ENCODE measurements at regions not wholly inside any gene's neighbourhood (a gene's known extent, or its start where the extent isn't known, plus 50 kb on each side); places are given as distances from the start of the nearest gene placed in this dataset.

DNA sequence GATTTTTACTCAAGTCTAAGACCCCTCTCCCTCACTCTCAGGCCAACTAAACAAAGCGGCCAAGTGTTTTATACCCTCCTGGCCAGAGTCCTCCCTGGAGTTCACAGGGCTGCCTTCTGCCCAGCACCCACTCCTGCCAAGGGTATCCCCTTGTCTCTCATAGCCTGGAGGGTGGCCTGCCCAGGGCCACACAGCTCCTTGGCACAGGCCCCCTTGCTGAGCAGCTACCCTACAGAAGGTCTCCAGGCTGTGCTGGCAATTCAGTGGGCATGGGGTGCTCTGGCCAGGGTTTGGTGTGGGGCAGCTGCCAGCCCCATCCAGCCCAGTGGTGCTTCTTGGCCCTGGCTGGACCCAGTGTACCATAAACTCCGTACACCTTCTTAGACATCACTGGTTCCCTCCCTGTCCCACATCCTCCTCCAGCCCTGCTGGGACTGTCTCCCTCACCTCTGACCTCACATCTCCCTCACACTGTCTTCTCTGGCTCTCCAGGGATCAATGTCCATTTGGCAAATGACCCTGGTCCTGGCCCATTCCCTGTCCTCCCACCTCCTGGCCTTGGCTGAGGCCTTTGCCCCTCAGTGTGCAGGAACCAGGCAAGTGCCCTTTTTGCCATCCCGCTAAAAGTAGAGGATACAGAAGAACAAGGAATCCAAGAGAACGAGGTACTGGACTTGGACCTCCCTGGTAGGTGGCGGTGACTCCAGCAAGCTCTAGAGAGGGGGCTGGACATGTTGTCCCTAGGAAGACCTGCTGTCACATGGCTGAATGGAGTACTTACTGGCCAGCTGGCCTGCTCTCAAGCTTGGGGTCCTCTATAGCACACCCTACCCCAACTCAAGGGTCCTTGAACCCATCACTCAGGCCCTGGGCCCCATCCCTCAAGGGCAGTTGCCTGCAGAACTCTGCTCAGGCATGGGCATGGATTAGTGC lies 50.0 kb upstream of the TRPM1 start:
- no peak for DNase-seq

DNA sequence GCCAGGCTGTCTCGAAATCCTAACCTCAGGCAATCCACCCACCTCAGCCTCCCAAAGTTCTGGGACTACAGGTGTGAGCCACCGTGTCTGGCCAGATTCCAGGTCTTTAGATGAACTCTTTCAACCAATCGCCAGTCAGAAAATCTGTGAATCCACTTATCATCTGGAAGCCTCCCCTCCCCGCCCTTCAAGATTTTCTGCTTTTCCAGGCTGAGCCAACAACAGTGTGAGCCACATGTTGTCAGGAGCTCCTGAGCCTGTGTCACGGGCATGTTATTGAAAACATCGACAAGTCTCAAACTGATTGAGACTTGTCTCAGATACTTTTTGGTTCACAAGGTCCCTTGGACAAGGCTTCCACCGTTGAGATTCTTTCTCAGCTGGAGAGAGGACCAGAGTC lies 52.0 kb upstream of the TRPM1 start:
- no peak for DNase-seq

- no peak for DNase-seq
Observed at GRCh38 chr15:31155151-31155550, 53.6 kb upstream of the TRPM1 start.

- DNase-seq, result no peak
Observed at GRCh38 chr15:31156226-31156625, 54.7 kb upstream of the TRPM1 start.

- DNase-seq, result no peak
Observed at GRCh38 chr15:31156808-31157207, 55.3 kb upstream of the TRPM1 start.

GRCh38 chr15:31157644-31158069 lies 56.1 kb upstream of the TRPM1 start:
- no peak for DNase-seq

GRCh38 chr15:31158858-31159569 lies 57.5 kb upstream of the TRPM1 start:
- DNase-seq, result no peak

GRCh38 chr15:31159837-31160236 lies 58.3 kb upstream of the TRPM1 start:
- DNase-seq, result no peak

- no peak for DNase-seq
Observed at GRCh38 chr15:31160297-31160696, 58.8 kb upstream of the TRPM1 start.

DNA sequence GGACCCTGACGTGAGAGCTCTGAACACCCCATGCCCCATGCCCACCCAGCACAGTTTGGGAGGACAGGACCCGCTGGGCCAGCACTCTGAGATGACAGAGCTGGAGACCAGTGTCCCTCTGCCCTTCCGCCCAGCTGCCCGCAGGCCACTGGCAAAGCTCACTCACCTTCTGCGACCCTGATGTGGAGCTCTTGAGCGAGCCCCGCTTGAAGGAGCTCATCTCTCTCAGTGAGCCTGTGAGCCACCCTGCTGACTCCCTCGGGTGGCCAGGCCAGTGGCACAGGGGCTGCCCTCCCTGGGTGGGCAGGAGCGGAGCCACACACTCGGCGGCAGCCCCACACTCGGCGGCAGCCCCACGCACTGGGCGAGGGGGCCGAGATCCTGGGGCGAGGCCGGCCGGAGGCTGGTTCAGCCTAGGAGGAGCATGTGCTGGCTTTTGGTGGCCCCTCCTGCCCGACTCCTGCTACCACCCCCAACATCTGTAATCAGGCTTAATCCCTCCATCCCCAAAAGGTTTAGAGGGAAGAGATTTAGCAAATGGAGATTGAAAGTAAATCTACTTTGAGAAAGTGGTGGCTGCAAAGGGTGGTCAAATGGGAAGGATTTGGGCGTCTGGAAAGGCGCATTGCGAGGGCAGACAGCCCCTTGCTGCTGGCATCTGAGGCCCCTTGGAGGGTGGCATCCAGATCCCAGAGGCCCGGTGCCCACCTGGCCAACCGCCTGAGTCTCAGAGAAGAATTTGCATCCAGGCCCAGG lies 59.4 kb upstream of the TRPM1 start:
- no peak for DNase-seq

- no peak for DNase-seq
Observed at GRCh38 chr15:31161951-31162350, 60.4 kb upstream of the TRPM1 start.

- no peak for DNase-seq
Observed at GRCh38 chr15:31162721-31163510, 61.4 kb upstream of the TRPM1 start.

GRCh38 chr15:31163769-31164572 lies 62.4 kb upstream of the TRPM1 start:
- DNase-seq, result no peak

- DNase-seq, result no peak
Observed at GRCh38 chr15:31164573-31164912, 63.0 kb upstream of the TRPM1 start.

GRCh38 chr15:31169558-31169957 lies 68.0 kb upstream of the TRPM1 start:
- no peak for DNase-seq

- no peak for DNase-seq
Observed at GRCh38 chr15:31171731-31172130, 70.2 kb upstream of the TRPM1 start.

DNA sequence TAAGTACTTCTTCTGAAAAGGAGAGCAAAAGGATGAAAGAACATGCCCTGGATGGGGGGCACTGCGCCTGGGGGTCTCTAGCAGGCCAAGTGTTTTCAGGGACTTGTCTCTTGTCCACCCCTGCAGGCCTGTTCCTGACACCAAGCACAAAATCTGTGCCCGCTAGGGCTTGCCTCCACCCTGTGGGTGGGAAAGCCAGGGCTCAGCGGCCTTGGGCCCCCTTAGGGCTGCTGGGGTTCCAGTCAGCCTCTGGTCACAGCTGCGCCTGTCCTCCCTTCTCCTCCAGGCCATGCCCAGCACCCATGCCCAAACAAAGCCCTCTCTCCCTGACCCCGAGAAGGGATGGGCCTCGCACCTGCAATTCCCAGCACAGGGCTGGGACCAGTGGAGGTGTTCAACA lies 71.1 kb upstream of the TRPM1 start:
- no peak for DNase-seq

DNA sequence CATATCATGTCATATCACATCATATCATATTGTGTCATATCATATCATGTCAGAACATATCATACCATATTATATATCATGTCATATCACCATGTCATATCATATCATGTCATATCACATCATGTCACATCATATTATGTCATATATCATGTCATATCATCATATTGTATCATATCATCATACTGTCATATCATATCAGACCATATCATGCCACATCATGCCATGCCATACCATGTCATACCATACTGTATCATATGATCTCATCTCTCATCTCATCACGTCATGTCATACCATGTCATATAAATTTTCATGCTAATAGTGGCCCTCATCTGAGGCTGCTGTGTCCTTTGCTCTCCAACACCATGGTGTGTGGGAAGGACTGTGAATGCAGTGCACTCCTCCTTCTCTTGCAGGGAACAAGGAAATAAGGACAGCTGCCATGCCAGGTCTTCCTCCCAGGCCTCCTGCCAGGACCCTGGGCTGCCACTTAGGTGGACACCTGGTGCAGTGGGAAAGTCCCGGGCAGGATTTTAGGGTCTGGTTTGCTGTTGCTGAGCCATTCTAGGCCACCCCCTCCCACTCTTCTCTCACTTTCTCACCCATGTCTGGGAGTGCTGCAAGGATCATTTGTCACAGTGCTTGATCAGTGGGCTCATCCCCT lies 72.4 kb upstream of the TRPM1 start:
- no peak for DNase-seq

DNA sequence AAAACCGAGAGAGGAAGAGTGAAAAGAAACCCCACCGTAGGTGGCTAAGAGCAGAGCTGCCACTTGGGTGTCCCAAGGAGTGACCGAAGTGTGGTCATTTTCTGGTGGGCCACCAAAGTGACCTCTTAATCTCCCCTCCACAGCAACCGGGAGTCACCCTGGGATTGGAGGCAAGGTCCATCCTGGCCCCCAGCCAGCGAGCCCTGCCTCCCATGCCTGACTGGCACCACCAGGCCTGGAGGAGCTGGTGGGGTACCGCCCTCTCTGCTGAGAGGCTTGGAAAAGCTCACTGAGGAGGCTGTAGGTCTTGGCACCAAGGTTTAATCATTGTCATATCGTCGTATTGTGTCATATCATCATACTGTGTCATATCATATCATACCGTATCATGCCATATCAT lies 74.0 kb upstream of the TRPM1 start:
- DNase-seq, result no peak

- DNase-seq, result no peak
Observed at GRCh38 chr15:31177951-31178350, 76.4 kb upstream of the TRPM1 start.

- DNase-seq, result peak in 1 of 2 experiments; percentile 2
Observed at GRCh38 chr15:31178705-31179104, 77.2 kb upstream of the TRPM1 start.
